BJ (cell line): ENCODE measurements at regions not wholly inside any gene's neighbourhood (a gene's known extent, or its start where the extent isn't known, plus 50 kb on each side); places are given as distances from the start of the nearest gene placed in this dataset.
"Not testable (repeated sequence)": the region's sequence is repeated elsewhere in the genome, so short reads cannot be mapped to it uniquely, and the experiment has no call there.

Experiments
- CTCF ChIA-PET: fragments of 350-600 bp; formaldehyde crosslinking; extraction: SDS; loops from one replicate; lab custom pipeline; 2021; ENCODE audit warnings: antibody characterized with exemption, inconsistent platforms; lab: Yijun Ruan, JAX
- POLR2A ChIA-PET: fragments of 300-600 bp; sonication (Branson Sonifier 250); formaldehyde crosslinking; extraction: SDS; loops from one replicate; lab custom pipeline; 2021; ENCODE audit warnings: antibody characterized with exemption; lab: Charles Lee
- DNase-seq: peaks from one replicate; pipeline ENCODE4 v3.0.0-alpha.2; 2011; ENCODE audit warnings: low read depth
- H3K27me3 ChIP-seq: 2 replicates; pipeline ENCODE4 v1.6.0; 2011; ENCODE audit warnings: low read length; ENCODE audit not compliant: control insufficient read depth, insufficient read depth
- H3K36me3 ChIP-seq: 2 replicates; pipeline ENCODE4 v1.5.1; 2011; ENCODE audit warnings: low read length; ENCODE audit not compliant: control insufficient read depth, insufficient read depth
- H3K4me3 ChIP-seq: 2 replicates; pipeline ENCODE4 v1.5.1; 2011; ENCODE audit warnings: low read depth, mild to moderate bottlenecking, control low read depth, low read length
- CTCF ChIP-seq: IDR thresholded peaks from 2 replicates; pipeline ENCODE4 v1.5.1; 2011; ENCODE audit warnings: low read depth, mild to moderate bottlenecking, control low read depth, inconsistent platforms, low read length, moderate library complexity; ENCODE audit not compliant: insufficient read depth

- H3K36me3 ChIP-seq, result no peaks in the 10 kb centered on the region
- 0 out of 2 replicates have a peak, but pooled peaks cover 1% of the 10 kb centered on the region for H3K27me3 ChIP-seq
- H3K4me3 ChIP-seq, result no peak overlapping the region
- CTCF ChIA-PET, result no interaction called here
- POLR2A ChIA-PET, result no interaction called here
- no peak for DNase-seq
- TF ChIP-seq CTCF, result no peak
These were observed 69.8 kb upstream of the SCAF4 start for GRCh38 chr21:31801551-31802219.

GRCh38 chr21:31798842-31799704, 67.2 kb upstream of the SCAF4 start:
- ChIA-PET CTCF (interaction anchor here (1.4 to 1.8 kb wide), 2 partner anchors 9 to 459 kb away, joined by 3 to 5 read pairs; no protein-coding TSS in a partner anchor), POLR2A (no interaction called here)
- Histone ChIP-seq H3K27me3 (0 out of 2 replicates have a peak, but pooled peaks cover 1% of the 10 kb centered on the region), H3K36me3 (no peaks in the 10 kb centered on the region), H3K4me3 (no peak overlapping the region)
- no peak for DNase-seq
- TF ChIP-seq CTCF, result no peak

- ChIA-PET POLR2A (no interaction called here), CTCF (interaction anchor here (1.6 kb wide), 1 partner anchor 10 kb away, joined by 7 read pairs; no protein-coding TSS in a partner anchor)
- H3K4me3 ChIP-seq, result no peak overlapping the region
- no peaks in the 10 kb centered on the region for H3K36me3 ChIP-seq
- peaks cover 5% of the 10 kb centered on the region for H3K27me3 ChIP-seq
- no peak for DNase-seq
- TF ChIP-seq CTCF, result no peak
These were observed 64.1 kb upstream of the SCAF4 start for GRCh38 chr21:31795992-31796391.

GRCh38 chr21:31790420-31790819, 58.5 kb upstream of the SCAF4 start:
- DNase-seq, H3K27me3 ChIP-seq, H3K36me3 ChIP-seq, H3K4me3 ChIP-seq, POLR2A ChIA-PET: not testable (repeated sequence)
- CTCF ChIA-PET, result interaction anchor here (1.1 kb wide), 1 partner anchor 468 kb away, joined by 4 read pairs; no protein-coding TSS in a partner anchor

GRCh38 chr21:31788581-31788980, 56.7 kb upstream of the SCAF4 start:
- Histone ChIP-seq H3K36me3 (no peaks in the 10 kb centered on the region), H3K27me3 (peaks cover 3% of the 10 kb centered on the region), H3K4me3 (no peak overlapping the region)
- TF ChIP-seq CTCF, result no peak
- ChIA-PET CTCF (interaction anchor here (0.9 kb wide), 2 partner anchors 44 to 470 kb away, joined by 3 to 7 read pairs; no protein-coding TSS in a partner anchor), POLR2A (no interaction called here)
- DNase-seq, result no peak

GRCh38 chr21:31787691-31788090, 55.8 kb upstream of the SCAF4 start:
- H3K36me3 ChIP-seq, H3K4me3 ChIP-seq, DNase-seq, POLR2A ChIA-PET, H3K27me3 ChIP-seq: not testable (repeated sequence)
- CTCF ChIA-PET, result interaction anchor here (0.9 kb wide), 1 partner anchor 43 kb away, joined by 3 read pairs; no protein-coding TSS in a partner anchor
